ENCODE measurements at regions not wholly inside any gene's neighbourhood (a gene's known extent, or its start where the extent isn't known, plus 50 kb on each side); places are given as distances from the start of the nearest gene placed in this dataset.
"Not testable (repeated sequence)": the region's sequence is repeated elsewhere in the genome, so short reads cannot be mapped to it uniquely, and the experiment has no call there.

DNA sequence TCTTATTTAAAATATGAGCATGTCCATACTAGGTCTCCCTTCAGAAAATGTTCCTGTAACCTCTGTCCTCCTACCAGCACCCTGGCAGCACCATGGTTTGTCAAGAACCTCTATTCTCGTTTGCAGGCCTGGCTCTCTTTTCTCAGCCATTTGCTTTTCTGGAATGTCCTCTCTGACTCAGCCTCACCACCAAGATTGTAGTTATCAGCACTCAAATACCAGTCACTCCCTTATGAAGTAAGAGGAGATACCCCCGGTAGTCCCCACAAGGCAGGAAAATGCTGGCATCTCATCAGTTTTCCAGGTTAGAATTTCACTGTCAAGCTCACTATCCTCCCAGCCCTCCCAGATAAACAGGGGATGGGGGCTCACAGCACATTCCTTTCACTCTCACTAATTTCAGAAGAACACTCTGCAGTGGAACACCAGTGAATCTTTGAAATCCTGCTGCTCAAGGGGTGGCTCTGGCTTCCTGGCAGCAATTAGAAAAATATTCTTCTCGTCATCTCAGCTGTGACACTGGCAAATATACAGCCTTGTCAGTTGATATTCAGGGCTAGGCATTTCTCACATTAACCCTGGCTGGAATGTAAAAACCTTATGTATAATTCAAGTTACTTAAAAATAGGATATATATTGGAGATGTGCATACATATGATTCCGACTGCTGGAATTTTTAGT is 129.2 kb downstream of the TBX18 start:
- no peaks in the 10 kb centered on the region for H3K9me3 ChIP-seq
- no peaks in the 10 kb centered on the region for H3K4me1 ChIP-seq
- no peak overlapping the region for H3K9ac ChIP-seq
- no peaks in the 10 kb centered on the region for H3K27me3 ChIP-seq
- H4K20me1 ChIP-seq: no peaks in the 10 kb centered on the region
- H3K36me3 ChIP-seq: no peaks in the 10 kb centered on the region
- no peak overlapping the region for H3K4me2 ChIP-seq
- no peak overlapping the region for H3K27ac ChIP-seq
- H3K4me3 ChIP-seq: no peak overlapping the region
- no peak for TF ChIP-seq Cebpa-rat (IDR thresholded peaks at IDR 0.05)

GRCh38 chr6:84633771-84634170 is 130.6 kb downstream of the TBX18 start:
- H4K20me1 ChIP-seq: no peaks in the 10 kb centered on the region
- no peak overlapping the region for H3K4me2 ChIP-seq
- no peak overlapping the region for H3K9ac ChIP-seq
- H3K4me1 ChIP-seq: no peaks in the 10 kb centered on the region
- TF ChIP-seq Cebpa-rat (IDR thresholded peaks at IDR 0.05): no peak
- no peak overlapping the region for H3K27ac ChIP-seq
- no peaks in the 10 kb centered on the region for H3K36me3 ChIP-seq
- no peaks in the 10 kb centered on the region for H3K9me3 ChIP-seq
- H3K27me3 ChIP-seq: no peaks in the 10 kb centered on the region
- H3K4me3 ChIP-seq: no peak overlapping the region

DNA sequence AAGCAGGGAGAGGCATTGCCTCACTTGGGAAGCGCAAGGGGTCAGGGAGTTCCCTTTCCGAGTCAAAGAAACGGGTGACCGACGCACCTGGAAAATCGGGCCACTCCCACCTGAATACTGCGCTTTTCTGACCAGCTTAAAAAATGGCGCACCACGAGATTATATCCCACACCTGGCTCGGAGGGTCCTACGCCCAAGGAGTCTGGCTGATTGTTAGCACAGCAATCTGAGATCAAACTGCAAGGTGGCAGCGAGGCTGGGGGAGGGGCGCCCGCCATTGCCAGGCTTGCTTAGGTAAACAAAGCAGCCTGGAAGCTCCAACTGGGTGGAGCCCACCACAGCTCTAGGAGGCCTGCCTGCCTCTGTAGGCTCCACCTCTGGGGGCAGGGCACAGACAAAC is 137.9 kb downstream of the TBX18 start:
- H3K4me3 ChIP-seq: not testable (repeated sequence)

DNA sequence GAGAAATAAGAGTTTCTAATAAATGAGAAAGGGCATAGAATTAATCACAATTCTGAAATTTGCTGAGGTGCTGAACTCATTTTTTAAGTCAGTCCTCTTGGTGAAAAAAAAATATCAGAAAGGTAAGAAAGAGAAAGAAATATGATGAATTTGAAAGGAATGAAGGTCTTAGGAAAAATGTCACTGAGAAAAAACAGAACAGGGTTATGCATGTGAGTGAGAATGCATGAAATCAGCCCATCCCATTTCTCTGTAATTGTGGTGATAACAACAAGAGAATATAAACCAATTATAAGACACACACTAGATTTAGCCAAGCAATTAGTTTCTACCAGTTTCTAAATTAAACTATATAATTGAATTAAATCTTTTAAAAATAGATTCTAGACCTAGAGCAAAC is 138.9 kb downstream of the TBX18 start:
- no peak for TF ChIP-seq Cebpa-rat (IDR thresholded peaks at IDR 0.05)
- Histone ChIP-seq H3K36me3 (no peaks in the 10 kb centered on the region), H4K20me1 (no peaks in the 10 kb centered on the region), H3K4me2 (no peak overlapping the region), H3K27me3 (no peaks in the 10 kb centered on the region), H3K4me1 (no peaks in the 10 kb centered on the region), H3K9ac (no peak overlapping the region), H3K27ac (no peak overlapping the region), H3K9me3 (no peaks in the 10 kb centered on the region), H3K4me3 (no peak overlapping the region)

More for the DNA sequence above, 137.9 kb downstream of the TBX18 start:
- not testable (repeated sequence) for H3K4me1 ChIP-seq, H3K9me3 ChIP-seq, H4K20me1 ChIP-seq, H3K9ac ChIP-seq, H3K36me3 ChIP-seq, H3K27ac ChIP-seq, H3K4me2 ChIP-seq, H3K27me3 ChIP-seq

- no peak for TF ChIP-seq Cebpa-rat (IDR thresholded peaks at IDR 0.05)
- H4K20me1 ChIP-seq: no peaks in the 10 kb centered on the region
- no peak overlapping the region for H3K4me2 ChIP-seq
- no peaks in the 10 kb centered on the region for H3K4me1 ChIP-seq
- no peaks in the 10 kb centered on the region for H3K9me3 ChIP-seq
- no peak overlapping the region for H3K4me3 ChIP-seq
- H3K27ac ChIP-seq: no peak overlapping the region
- no peak overlapping the region for H3K9ac ChIP-seq
- no peaks in the 10 kb centered on the region for H3K27me3 ChIP-seq
- no peaks in the 10 kb centered on the region for H3K36me3 ChIP-seq
Observed at GRCh38 chr6:84623956-84624680, 140.3 kb downstream of the TBX18 start.

DNA sequence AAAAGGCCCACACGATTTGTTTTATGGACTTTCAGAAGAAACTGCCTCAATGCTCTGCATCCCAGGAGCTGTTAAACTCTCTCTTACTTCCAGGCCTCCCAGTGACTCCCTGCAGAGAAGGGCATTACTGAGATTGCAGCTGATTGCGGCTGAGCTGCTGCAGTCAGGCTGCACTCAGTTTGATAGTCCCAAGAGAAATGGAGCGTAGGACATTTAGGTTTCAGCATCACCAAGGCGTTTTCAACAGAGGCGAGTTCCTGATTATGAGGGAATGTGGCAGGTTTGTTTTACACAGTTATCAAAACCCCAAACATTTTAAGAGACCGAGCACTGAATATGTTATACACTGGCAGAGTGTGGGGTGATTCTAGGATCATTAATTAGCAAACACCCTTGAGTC is 145.6 kb downstream of the TBX18 start:
- Histone ChIP-seq H3K4me1 (no peaks in the 10 kb centered on the region), H3K9me3 (no peaks in the 10 kb centered on the region), H3K27ac (no peak overlapping the region), H3K36me3 (no peaks in the 10 kb centered on the region), H3K9ac (no peak overlapping the region), H4K20me1 (no peaks in the 10 kb centered on the region), H3K4me2 (no peak overlapping the region), H3K27me3 (no peaks in the 10 kb centered on the region), H3K4me3 (no peak overlapping the region)
- TF ChIP-seq Cebpa-rat (IDR thresholded peaks at IDR 0.05): no peak

DNA sequence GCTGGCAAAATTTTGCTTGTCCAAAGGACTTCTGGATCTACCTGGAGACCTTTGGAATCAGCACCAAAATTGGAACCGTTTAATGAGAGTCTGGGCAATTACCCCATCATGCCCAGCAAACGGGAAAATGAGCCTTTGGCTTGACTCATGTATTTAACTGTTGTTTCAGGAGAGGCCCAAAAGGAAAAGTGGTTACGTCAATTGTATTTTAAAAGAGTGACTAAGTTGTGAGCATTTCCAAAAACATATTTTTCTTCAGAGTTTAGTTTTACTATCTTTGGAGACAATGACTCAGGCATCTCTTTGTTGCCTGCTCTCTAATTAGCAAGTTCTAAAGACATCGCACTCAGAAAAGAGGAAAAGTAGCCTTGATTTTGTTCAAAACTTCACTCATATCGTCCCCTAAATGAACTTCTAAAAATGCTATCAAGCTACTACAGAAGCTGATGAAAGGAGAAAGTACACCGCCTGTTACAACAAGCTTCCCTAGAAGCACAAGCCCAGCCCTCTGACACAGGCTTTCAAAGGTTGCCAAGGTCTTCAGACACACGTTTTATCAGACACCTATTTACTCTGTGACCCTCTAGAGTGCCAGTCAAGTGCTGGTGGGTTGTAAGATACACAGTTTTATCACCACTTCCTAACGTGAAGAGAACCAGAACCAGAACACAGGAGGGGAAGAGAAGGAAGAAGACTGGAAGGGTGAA is 146.2 kb downstream of the TBX18 start:
- no peaks in the 10 kb centered on the region for H3K27me3 ChIP-seq

GRCh38 chr6:84615987-84616386 is 148.4 kb downstream of the TBX18 start:
- Histone ChIP-seq H3K4me1 (no peaks in the 10 kb centered on the region), H4K20me1 (no peaks in the 10 kb centered on the region), H3K4me3 (no peak overlapping the region), H3K27me3 (no peaks in the 10 kb centered on the region), H3K36me3 (no peaks in the 10 kb centered on the region), H3K27ac (no peak overlapping the region), H3K9ac (no peak overlapping the region), H3K9me3 (no peaks in the 10 kb centered on the region), H3K4me2 (no peak overlapping the region)
- TF ChIP-seq Cebpa-rat (IDR thresholded peaks at IDR 0.05): no peak

More for the DNA sequence above, 146.2 kb downstream of the TBX18 start:
- Histone ChIP-seq H3K4me2 (no peak overlapping the region), H3K9me3 (no peaks in the 10 kb centered on the region), H3K9ac (no peak overlapping the region), H3K36me3 (no peaks in the 10 kb centered on the region), H3K4me3 (no peak overlapping the region), H4K20me1 (no peaks in the 10 kb centered on the region), H3K27ac (no peak overlapping the region), H3K4me1 (no peaks in the 10 kb centered on the region)
- no peak for TF ChIP-seq Cebpa-rat (IDR thresholded peaks at IDR 0.05)

- H3K27me3 ChIP-seq: no peaks in the 10 kb centered on the region
- TF ChIP-seq Cebpa-rat (IDR thresholded peaks at IDR 0.05): no peak
Observed at GRCh38 chr6:84615113-84615850, 149.1 kb downstream of the TBX18 start.

More at GRCh38 chr6:84615113-84615850, 149.1 kb downstream of the TBX18 start:
- H3K36me3 ChIP-seq: no peaks in the 10 kb centered on the region
- H3K9ac ChIP-seq: no peak overlapping the region
- H3K4me1 ChIP-seq: no peaks in the 10 kb centered on the region
- no peak overlapping the region for H3K4me2 ChIP-seq
- H3K27ac ChIP-seq: no peak overlapping the region
- no peaks in the 10 kb centered on the region for H3K9me3 ChIP-seq
- no peaks in the 10 kb centered on the region for H4K20me1 ChIP-seq
- H3K4me3 ChIP-seq: no peak overlapping the region
